CD4-positive, CD25-positive, alpha-beta regulatory T cell (primary cell): ENCODE measurements at regions not wholly inside any gene's neighbourhood (a gene's known extent, or its start where the extent isn't known, plus 50 kb on each side); places are given as distances from the start of the nearest gene placed in this dataset.
A peak's percentile ranks its signal among the peaks of the same experiment; 100 is the strongest.

Experiments used
- ATAC-seq, 2 donors: fragments of 150-1000 bp; cut with Tn5 transposase; one replicate each; pipeline ENCODE4 v1.10.0; 2021; ENCODE audit warnings: low read depth in 2 of 2, moderate number of reproducible peaks in 2 of 2, moderate library complexity in 1 of 2
- DNase-seq, 3 donors: peaks; one replicate each; pipeline versions ENCODE4 v3.0.0 to v3.0.0-alpha.2; 2012 to 2022; ENCODE audit warnings: mixed read lengths in 1 of 3
- H3K27ac ChIP-seq: one replicate; pipeline ENCODE4 v1.7.0; 2013; ENCODE audit warnings: mild to moderate bottlenecking, low read length; ENCODE audit not compliant: insufficient read depth, poor library complexity, severe bottlenecking
- H3K27me3 ChIP-seq: one replicate; pipeline ENCODE4 v1.7.0; 2013; ENCODE audit warnings: low read length; ENCODE audit not compliant: control insufficient read depth, insufficient read depth
- H3K36me3 ChIP-seq: one replicate; pipeline ENCODE4 v1.7.0; 2013; ENCODE audit warnings: mild to moderate bottlenecking, low read length, moderate library complexity; ENCODE audit not compliant: control insufficient read depth, insufficient read depth
- H3K4me1 ChIP-seq: 2 replicates; pipeline ENCODE4 v1.7.0; 2013; ENCODE audit warnings: mild to moderate bottlenecking, low read length; ENCODE audit not compliant: insufficient read depth, control insufficient read depth, poor library complexity, severe bottlenecking
- H3K4me3 ChIP-seq: one replicate; pipeline ENCODE4 v1.7.0; 2013; ENCODE audit warnings: low read depth, mild to moderate bottlenecking, low read length, moderate library complexity
- H3K9me3 ChIP-seq, 2 experiments: 1 replicate in 1 of 2; 2 replicates in 1 of 2; pipeline ENCODE4 v1.7.0; 2013; ENCODE audit warnings: low read length in 2 of 2, mild to moderate bottlenecking in 1 of 2, moderate library complexity in 1 of 2; ENCODE audit not compliant: control insufficient read depth in 2 of 2
- H3K27ac Mint-ChIP-seq, 3 donors: one replicate each; pipeline ENCODE4 v1.8.0; 2020 to 2022; ENCODE audit warnings: mild to moderate bottlenecking in 3 of 3, mixed read lengths in 3 of 3, moderate library complexity in 2 of 3
- H3K27me3 Mint-ChIP-seq: one replicate; pipeline ENCODE4 v1.8.0; 2022; ENCODE audit warnings: mild to moderate bottlenecking, mixed read lengths
- H3K36me3 Mint-ChIP-seq: one replicate; pipeline ENCODE4 v1.8.0; 2020; ENCODE audit warnings: mixed read lengths
- H3K4me1 Mint-ChIP-seq, 4 donors: one replicate each; pipeline ENCODE4 v1.8.0; 2020 to 2022; ENCODE audit warnings: mixed read lengths in 4 of 4, mild to moderate bottlenecking in 1 of 4
- H3K4me3 Mint-ChIP-seq, 4 donors: one replicate each; pipeline ENCODE4 v1.8.0; 2020 to 2022; ENCODE audit warnings: mild to moderate bottlenecking in 4 of 4, mixed read lengths in 4 of 4, moderate library complexity in 3 of 4
- H3K9me3 Mint-ChIP-seq, 7 donors: one replicate each; pipeline ENCODE4 v1.8.0; 2020 to 2022; ENCODE audit warnings: mixed read lengths in 7 of 7, mild to moderate bottlenecking in 3 of 7, moderate library complexity in 2 of 7

DNA sequence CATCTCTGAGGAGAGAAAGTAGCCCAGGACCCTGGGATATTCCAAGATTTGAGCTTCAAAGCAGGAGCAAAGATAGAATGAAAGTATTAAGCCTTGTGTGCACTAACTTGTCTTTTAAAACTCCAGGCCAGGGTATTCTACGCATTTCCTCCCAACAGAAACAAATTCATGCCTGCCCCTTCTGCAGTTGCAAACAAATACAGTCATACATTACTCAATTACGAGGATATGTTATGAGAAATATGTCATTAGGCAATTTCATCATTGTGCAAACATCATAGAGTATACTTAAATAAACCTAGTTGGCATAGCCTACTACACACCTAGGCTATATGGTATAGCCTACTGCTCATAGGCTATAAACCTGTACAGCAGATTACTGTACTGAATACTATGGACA is 154.5 kb upstream of the KIAA1217 start:
- ATAC-seq (no peak), DNase-seq (no peak)
- H3K4me3 Mint-ChIP-seq, result no peak overlapping the region
- no peak overlapping the region for H3K4me3 ChIP-seq
- no peaks in the 10 kb centered on the region for H3K27me3 ChIP-seq
- no peak overlapping the region for H3K27ac ChIP-seq
- no peaks in the 10 kb centered on the region for H3K4me1 ChIP-seq
- H3K9me3 Mint-ChIP-seq, result peaks cover 0 to 6% (median 3%) of the 10 kb centered on the region in 7 donors
- no peak overlapping the region for H3K27ac Mint-ChIP-seq
- no peaks in the 10 kb centered on the region for H3K9me3 ChIP-seq
- H3K4me1 Mint-ChIP-seq, result no peaks in the 10 kb centered on the region
- no peaks in the 10 kb centered on the region for H3K36me3 Mint-ChIP-seq
- no peaks in the 10 kb centered on the region for H3K36me3 ChIP-seq
- H3K27me3 Mint-ChIP-seq, result no peaks in the 10 kb centered on the region

GRCh38 chr10:24080207-24080606 is 128.7 kb upstream of the KIAA1217 start:
- Histone ChIP-seq H3K4me3 (no peak overlapping the region), H3K9me3 (no peaks in the 10 kb centered on the region), H3K27me3 (no peaks in the 10 kb centered on the region), H3K4me1 (no peaks in the 10 kb centered on the region), H3K27ac (no peak overlapping the region), H3K36me3 (no peaks in the 10 kb centered on the region)
- DNase-seq (no peak), ATAC-seq (no peak)
- H3K27ac Mint-ChIP-seq, result no peak overlapping the region
- H3K4me1 Mint-ChIP-seq, result no peaks in the 10 kb centered on the region
- no peaks in the 10 kb centered on the region for H3K27me3 Mint-ChIP-seq
- H3K9me3 Mint-ChIP-seq, result peaks cover 0 to 8% (median 2%) of the 10 kb centered on the region in 7 donors
- H3K4me3 Mint-ChIP-seq, result no peak overlapping the region
- no peaks in the 10 kb centered on the region for H3K36me3 Mint-ChIP-seq

DNA sequence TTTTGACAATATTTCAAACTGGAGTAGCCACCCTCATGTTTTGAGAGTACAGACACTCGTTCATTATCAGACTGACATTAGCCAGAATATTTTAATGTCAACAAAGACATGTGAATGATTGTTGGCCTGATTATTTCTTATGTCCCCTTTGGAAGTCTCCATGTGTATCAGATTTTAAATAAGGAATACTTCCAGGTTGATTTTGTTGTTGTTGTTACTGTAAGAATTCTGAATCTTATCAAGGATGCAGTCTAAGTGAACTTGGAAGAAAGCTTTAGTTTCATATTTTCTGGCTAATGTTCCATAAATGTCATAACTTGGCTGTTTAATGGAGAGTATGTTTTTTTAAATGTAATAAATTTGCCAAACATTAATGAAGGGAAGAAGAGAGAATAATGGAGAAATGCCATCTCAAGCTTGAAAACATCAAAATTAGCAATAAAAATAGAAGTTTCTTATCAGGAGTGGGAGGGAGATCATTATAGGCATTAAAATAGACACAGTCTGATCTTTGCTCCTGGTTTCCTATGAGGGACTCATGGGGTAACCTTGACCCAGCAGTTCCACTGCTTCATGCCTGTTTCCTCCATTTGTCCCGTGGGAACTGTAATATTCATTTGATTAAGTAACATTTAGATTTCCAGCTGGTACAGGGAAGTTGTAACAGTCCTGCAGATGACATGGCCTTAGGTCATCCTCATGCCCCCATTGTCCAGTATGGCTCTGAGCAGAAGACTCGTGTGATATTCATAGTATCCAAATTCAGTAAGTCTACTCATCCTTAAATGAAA is 122.4 kb upstream of the KIAA1217 start:
- Histone ChIP-seq H3K27ac (no peak overlapping the region), H3K4me3 (no peak overlapping the region), H3K9me3 (no peaks in the 10 kb centered on the region), H3K36me3 (no peaks in the 10 kb centered on the region), H3K27me3 (no peaks in the 10 kb centered on the region), H3K4me1 (no peaks in the 10 kb centered on the region)
- ATAC-seq (no peak), DNase-seq (no peak)
- no peaks in the 10 kb centered on the region for H3K4me1 Mint-ChIP-seq
- H3K36me3 Mint-ChIP-seq, result no peaks in the 10 kb centered on the region
- peaks cover 0 to 9% (median 1%) of the 10 kb centered on the region in 7 donors for H3K9me3 Mint-ChIP-seq
- H3K27ac Mint-ChIP-seq, result no peak overlapping the region
- no peaks in the 10 kb centered on the region for H3K27me3 Mint-ChIP-seq
- H3K4me3 Mint-ChIP-seq, result no peak overlapping the region

- Mint-ChIP-seq H3K27me3 (no peaks in the 10 kb centered on the region), H3K27ac (no peak overlapping the region), H3K36me3 (no peaks in the 10 kb centered on the region)
Measured at GRCh38 chr10:24091256-24091655, 117.7 kb upstream of the KIAA1217 start.

DNA sequence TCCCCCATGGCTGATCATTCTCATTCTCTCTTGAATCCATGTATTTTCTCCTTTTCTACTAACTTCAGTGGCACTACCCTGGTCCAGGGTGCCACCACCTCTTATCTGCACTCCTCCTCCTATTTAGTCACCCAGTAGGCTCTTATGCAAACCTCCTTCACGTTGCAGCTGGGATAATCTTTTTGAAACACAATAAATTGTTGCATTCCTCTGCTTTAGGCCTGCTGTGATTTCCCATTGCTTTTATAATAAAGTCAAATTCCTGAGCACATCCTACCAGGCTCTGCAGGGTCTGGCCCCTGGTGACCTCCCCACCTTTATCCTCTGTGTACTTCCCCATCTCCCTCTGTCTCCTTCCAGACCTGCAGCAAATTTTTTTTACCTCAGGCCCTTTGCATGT is 112.7 kb upstream of the KIAA1217 start:
- no peaks in the 10 kb centered on the region for H3K9me3 ChIP-seq
- no peaks in the 10 kb centered on the region for H3K36me3 Mint-ChIP-seq
- H3K9me3 Mint-ChIP-seq, result peaks cover 4 to 14% (median 6%) of the 10 kb centered on the region in 7 donors
- H3K27me3 Mint-ChIP-seq, result no peaks in the 10 kb centered on the region
- no peak overlapping the region for H3K4me3 ChIP-seq
- DNase-seq (no peak), ATAC-seq (no peak)
- no peaks in the 10 kb centered on the region for H3K4me1 Mint-ChIP-seq
- H3K4me3 Mint-ChIP-seq, result no peak overlapping the region
- no peaks in the 10 kb centered on the region for H3K4me1 ChIP-seq
- no peak overlapping the region for H3K27ac ChIP-seq
- H3K27ac Mint-ChIP-seq, result no peak overlapping the region
- no peaks in the 10 kb centered on the region for H3K36me3 ChIP-seq
- H3K27me3 ChIP-seq, result no peaks in the 10 kb centered on the region

More at GRCh38 chr10:24091256-24091655, 117.7 kb upstream of the KIAA1217 start:
- Mint-ChIP-seq H3K4me1 (no peaks in the 10 kb centered on the region), H3K9me3 (peaks cover 2 to 10% (median 6%) of the 10 kb centered on the region in 7 donors), H3K4me3 (no peak overlapping the region)
- Histone ChIP-seq H3K27me3 (no peaks in the 10 kb centered on the region), H3K9me3 (no peaks in the 10 kb centered on the region), H3K36me3 (no peaks in the 10 kb centered on the region), H3K4me1 (no peaks in the 10 kb centered on the region), H3K4me3 (no peak overlapping the region), H3K27ac (no peak overlapping the region)
- DNase-seq, result no peak
- ATAC-seq, result no peak

DNA sequence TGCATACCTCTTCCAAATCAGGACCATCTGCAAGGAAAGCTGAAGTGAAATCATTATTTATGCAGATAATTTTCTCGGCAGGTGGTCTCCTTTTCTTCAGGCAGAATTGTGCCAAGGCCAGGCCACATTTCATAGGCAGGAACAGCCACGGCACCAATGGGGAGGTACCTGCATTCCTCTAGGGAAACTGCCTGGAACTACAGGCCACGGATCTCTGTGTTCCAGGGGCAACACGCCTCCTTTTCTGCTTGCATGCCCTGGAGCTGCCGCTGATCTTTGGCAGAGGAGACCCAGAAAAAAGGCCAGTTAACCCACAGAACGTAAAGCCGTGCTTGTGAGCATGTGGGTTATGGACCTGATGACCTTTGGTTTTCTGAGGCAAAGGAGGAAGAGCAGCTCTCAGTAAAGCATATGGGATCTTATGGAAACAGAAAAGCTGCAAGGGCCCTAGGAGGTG is 111.2 kb upstream of the KIAA1217 start:
- no peaks in the 10 kb centered on the region for H3K36me3 ChIP-seq
- H3K27me3 ChIP-seq, result no peaks in the 10 kb centered on the region
- H3K4me1 ChIP-seq, result no peaks in the 10 kb centered on the region
- Mint-ChIP-seq H3K27me3 (no peaks in the 10 kb centered on the region), H3K9me3 (peaks cover 0 to 14% (median 5%) of the 10 kb centered on the region in 7 donors), H3K36me3 (no peaks in the 10 kb centered on the region), H3K4me3 (no peak overlapping the region), H3K27ac (peak overlapping the region in 1 of 3 donors; percentile 48), H3K4me1 (no peaks in the 10 kb centered on the region)
- H3K27ac ChIP-seq, result no peak overlapping the region
- ATAC-seq (no peak), DNase-seq (no peak)
- H3K4me3 ChIP-seq, result no peak overlapping the region
- no peaks in the 10 kb centered on the region for H3K9me3 ChIP-seq

- ATAC-seq (no peak), DNase-seq (no peak)
- Histone ChIP-seq H3K4me3 (no peak overlapping the region), H3K4me1 (no peaks in the 10 kb centered on the region), H3K9me3 (peaks cover 0 to 3% of the 10 kb centered on the region in 2 experiments), H3K36me3 (no peaks in the 10 kb centered on the region), H3K27me3 (no peaks in the 10 kb centered on the region), H3K27ac (no peak overlapping the region)
- Mint-ChIP-seq H3K4me3 (no peak overlapping the region), H3K36me3 (no peaks in the 10 kb centered on the region), H3K4me1 (no peaks in the 10 kb centered on the region), H3K27me3 (no peaks in the 10 kb centered on the region), H3K27ac (no peak overlapping the region), H3K9me3 (peaks cover 0 to 8% (median 3%) of the 10 kb centered on the region in 7 donors)
Measured at GRCh38 chr10:24104895-24105294, 104.0 kb upstream of the KIAA1217 start.

DNA sequence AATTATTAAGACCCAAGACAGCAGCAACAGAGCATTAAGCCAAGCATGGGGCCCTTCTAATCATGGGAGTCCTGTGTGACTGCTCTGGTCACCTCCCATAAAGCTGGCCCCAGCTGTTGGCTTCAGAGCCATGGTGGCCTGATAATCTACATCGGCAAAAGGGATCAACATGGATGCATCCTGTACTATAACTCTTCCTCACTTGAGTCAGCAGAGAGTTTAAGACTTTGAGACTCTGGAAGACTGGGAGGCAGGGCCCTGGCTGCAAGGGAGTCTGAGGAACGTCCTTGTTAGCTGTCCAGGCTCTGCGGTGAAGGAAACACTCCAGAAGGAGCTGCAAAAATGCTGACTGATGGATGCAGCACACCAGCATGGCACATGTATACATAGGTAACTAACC is 95.0 kb upstream of the KIAA1217 start:
- ATAC-seq (no peak), DNase-seq (no peak)
- no peaks in the 10 kb centered on the region for H3K9me3 ChIP-seq
- H3K4me1 ChIP-seq, result no peaks in the 10 kb centered on the region
- no peak overlapping the region for H3K27ac Mint-ChIP-seq
- H3K36me3 Mint-ChIP-seq, result no peaks in the 10 kb centered on the region
- no peaks in the 10 kb centered on the region for H3K27me3 ChIP-seq
- no peak overlapping the region for H3K4me3 ChIP-seq
- peaks cover 0 to 3% (median 0%) of the 10 kb centered on the region in 7 donors for H3K9me3 Mint-ChIP-seq
- no peaks in the 10 kb centered on the region for H3K27me3 Mint-ChIP-seq
- no peak overlapping the region for H3K4me3 Mint-ChIP-seq
- no peaks in the 10 kb centered on the region for H3K36me3 ChIP-seq
- H3K4me1 Mint-ChIP-seq, result no peaks in the 10 kb centered on the region
- H3K27ac ChIP-seq, result no peak overlapping the region
